GM18870 (cell line): ENCODE measurements at regions not wholly inside any gene's neighbourhood (a gene's known extent, or its start where the extent isn't known, plus 50 kb on each side); places are given as distances from the start of the nearest gene placed in this dataset.
"Not testable (repeated sequence)": the region's sequence is repeated elsewhere in the genome, so short reads cannot be mapped to it uniquely, and the experiment has no call there.

Experiments
- ATAC-seq: cut with Tn5 transposase; IDR thresholded peaks from one replicate; pipeline ENCODE4 v1.9.1; 2021; ENCODE audit warnings: moderate library complexity; ENCODE audit not compliant: unreplicated experiment

DNA sequence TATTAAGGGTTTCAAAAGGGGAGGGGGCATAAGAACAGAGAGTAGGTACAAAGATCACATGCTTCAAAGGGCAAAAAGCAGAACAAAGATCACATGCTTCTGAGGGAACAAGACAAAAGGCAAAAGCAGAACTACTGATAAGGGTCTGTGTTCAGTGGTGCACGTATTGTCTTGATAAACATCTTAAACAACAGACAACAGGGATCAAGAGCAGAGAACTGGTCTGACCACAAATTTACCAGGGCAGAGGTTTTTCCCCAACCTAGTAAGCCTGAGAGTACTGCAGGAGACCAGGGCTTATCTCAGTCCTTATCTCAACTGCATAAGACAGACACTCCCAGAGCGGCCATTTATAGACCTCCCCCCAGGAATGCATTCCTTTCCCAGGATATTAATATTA lies 900.2 kb upstream of the PRKX start:
- ATAC-seq: not testable (repeated sequence)

GRCh38 chrX:4588893-4589292 lies 875.4 kb upstream of the PRKX start:
- no peak for ATAC-seq

GRCh38 chrX:4588466-4588865 lies 875.0 kb upstream of the PRKX start:
- ATAC-seq: no peak

DNA sequence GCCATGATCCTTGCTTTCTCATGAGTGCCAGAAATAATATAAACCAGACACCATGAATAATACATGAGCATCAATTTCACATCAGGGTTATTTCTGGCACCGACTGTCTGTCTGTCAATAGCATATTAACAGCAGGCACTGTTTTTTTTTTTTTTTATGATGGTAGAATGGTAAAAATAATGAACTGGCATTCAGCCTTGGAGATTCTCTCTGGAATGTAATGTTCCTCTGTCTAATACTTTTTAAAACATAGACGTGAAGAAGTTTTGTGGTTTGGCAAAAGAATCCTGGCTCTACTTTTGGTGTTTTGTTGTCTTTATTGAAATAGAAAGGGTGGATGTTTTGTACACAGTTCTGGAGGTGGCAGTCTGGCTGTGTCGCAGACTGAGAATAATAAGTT lies 874.6 kb upstream of the PRKX start:
- no peak for ATAC-seq

- ATAC-seq: no peak
Measured at GRCh38 chrX:4579999-4580398, 866.5 kb upstream of the PRKX start.

DNA sequence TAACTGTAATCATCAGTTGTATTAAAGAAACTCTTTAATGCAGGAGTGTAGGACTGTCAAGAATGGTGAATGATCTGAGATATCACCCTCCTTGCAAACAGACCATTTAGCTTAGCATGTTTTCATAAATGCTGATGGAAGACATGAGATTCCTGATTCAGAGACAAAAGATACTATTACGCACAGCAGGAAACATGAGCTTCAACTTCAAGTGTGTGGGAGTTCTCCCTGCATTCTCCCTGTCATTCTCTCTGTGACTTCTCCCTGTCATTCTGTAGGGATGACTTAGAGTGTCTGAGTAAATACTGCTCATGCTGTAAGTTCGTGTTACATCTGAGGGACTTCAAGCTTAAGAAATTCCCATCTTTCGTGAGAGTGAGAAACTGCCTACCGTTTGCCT lies 866.0 kb upstream of the PRKX start:
- ATAC-seq: no peak

DNA sequence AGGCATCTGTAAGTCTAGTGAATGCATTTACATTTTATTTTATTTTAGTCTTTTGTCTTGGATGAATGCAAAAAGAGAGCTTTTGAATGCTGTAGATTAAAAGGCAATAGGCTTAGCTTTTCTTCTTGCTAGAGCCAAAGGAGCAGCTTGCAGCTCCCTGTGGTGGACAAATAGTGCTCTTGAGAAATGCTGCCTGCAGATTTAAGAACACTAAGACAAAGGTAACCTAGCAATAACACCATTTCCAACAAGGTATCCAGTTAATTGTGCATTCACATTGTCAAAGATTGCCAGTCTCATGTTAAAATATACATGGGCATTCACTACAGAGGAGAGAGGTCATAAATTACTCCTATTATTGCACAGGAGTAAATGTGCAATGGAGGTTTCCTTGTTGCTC lies 859.2 kb upstream of the PRKX start:
- ATAC-seq: no peak

DNA sequence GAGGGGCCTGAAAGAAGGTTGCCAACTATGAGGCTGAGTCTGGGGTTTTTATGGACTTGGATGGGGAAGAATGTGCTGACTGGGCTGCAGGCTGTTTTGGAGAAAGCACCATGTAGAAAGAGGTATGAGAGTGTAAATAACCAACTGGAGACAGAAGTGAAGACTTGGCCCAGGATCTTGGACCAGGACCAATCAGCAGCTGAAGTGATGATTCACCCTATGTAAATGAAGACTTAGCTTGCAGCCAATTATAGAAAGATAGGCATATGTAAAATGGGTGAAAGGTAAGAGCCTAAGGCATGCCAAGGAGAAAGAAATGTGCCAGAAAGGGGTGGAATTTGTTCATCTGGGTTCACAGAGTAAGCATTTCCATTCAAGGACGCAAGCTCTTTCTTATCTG lies 856.7 kb upstream of the PRKX start:
- no peak for ATAC-seq

DNA sequence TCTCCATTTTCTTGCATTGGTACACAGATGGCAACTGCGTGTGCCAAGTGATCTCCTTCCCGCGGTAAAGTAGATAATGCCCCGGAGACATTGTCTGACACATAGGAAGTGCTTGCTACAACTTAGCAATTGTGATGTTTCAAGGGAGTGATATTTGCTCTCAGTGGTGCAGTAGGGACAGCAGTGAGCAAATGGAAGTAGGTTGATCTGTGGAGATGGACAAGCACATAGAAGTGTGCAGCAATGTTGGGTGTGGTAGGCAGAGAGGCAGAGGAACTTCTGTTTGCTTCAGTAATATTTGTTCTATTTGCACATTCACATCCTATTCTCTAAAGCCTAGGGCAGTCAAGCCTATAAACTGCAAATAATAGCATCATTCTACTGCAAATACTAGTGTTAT lies 846.7 kb upstream of the PRKX start:
- ATAC-seq: no peak

- ATAC-seq: no peak
Measured at GRCh38 chrX:4550018-4550417, 836.6 kb upstream of the PRKX start.

DNA sequence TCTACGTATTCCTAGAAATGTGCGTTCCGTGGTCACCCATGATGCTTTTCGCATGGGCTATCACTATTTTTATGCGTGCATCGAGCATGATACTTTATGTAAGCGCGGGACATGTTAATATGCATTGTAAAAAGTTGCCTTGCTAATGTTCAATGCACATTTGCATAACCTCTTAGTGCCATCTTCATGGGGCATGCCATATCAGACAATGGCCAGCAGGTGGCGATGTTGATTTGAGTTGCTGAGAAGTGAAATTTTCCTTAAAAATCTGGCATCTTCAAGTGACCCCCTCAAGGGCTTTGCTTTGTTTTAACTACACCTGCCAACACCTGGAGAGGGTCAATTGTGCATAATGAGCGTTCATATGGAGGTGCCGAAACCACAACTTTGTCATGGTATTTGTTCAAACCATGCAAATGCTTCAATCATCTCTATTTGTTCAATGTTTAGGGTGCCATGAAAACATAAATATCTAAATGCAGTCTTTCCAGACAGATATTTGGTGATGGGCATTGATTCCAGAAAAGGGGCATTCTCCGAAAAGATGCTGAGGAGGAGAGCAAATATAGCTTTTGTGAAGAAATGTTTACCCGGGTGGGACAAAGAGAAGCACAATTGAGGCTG lies 833.9 kb upstream of the PRKX start:
- peak; percentile 69 for ATAC-seq

GRCh38 chrX:4546178-4546577 lies 832.7 kb upstream of the PRKX start:
- not testable (repeated sequence) for ATAC-seq

DNA sequence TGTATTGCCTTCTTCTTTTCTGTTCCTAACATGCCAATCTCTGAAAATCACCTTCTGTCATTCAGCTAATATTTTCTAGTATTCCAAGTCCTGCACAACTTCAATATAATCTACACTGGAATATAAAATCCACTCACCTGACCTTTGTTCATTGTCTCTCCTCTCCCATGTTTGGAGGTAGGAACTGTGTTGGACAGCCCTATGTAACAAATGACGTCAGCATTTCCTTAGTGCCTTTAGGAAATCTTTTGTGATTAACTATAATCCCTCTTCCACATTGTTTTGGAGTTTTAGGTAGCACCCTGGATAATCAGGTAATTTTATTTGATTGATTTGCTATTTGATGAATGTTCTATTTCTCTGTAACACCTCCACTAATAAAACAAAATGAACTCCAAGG lies 814.8 kb upstream of the PRKX start:
- no peak for ATAC-seq

GRCh38 chrX:4485912-4486311 lies 772.5 kb upstream of the PRKX start:
- ATAC-seq: no peak

DNA sequence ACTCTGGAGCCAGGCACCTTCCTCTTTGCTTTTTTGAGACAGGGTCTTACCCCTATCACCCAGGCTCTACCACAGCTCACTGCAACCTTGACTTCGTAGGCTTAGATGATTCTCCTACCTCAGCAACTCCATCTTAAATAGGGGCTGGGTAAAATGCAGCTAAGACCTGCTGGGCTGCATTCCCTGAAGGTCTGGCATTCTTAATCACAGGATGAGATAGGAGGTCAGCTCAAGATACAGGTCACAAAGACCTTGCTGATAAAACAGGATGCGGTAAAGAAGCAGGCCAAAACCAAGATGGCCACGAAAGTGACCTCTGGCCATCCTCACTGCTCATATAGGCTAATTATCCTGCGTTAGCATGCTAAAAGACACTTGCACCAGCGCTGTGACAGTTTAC lies 770.8 kb upstream of the PRKX start:
- ATAC-seq: no peak

- no peak for ATAC-seq
Measured at GRCh38 chrX:4451591-4451990, 738.1 kb upstream of the PRKX start.

DNA sequence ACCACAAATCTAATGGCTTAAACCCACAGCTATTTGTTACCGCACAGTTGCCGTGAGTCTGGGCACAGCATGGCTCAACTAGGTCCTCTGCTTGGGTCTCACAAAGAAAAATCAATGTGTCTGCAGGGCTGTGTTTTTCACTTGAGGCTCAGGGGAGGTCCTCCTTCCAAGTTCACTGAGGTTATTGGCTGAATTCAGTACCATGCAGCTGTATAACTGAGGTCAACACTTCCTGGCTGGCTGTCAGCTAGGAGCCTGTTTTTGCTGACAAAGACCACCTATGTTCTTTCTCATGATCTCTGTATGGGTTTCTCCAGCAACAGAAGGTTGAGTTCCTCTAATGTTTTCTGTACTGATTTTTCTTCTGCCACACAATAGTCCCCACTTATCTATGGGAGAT lies 736.7 kb upstream of the PRKX start:
- ATAC-seq: no peak

DNA sequence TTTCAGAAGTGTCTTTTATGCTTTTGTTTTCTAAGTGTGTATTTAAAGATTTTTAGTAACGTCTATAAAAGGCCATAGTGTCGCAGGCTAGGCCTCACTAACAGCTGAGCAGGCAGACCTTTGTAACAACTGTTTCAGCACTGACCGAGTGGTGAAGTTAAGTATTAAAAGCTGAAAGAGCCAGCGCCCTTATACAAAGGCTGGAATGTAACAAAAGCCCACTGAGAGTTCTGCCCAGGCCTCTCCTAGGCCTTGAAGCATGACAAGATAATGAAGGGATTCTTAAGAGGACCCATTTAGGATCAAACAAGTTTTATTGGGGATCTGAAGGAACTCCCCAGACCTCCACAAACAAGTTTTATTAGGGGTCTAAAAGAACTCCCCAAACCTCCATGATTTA lies 722.5 kb upstream of the PRKX start:
- no peak for ATAC-seq

- ATAC-seq: no peak
Measured at GRCh38 chrX:4397471-4397870, 684.0 kb upstream of the PRKX start.

DNA sequence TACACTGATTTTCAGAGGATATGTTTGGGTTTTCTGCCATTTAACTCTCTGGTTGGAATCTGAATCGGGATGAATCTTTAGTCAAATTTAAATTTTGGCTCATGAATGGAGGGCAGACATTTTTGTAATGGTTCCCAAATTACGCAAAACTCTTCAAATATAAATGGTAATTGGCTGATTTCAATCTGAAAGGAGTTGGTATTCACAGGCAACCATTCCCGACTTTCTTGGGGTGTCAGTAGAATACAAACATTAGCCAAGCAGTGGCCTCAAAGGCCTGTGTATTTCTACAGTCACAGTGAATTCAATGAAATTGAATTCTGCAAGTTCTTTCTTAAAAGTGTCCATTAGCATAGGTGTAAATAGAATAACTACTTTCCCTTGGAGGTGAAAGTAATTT lies 668.8 kb upstream of the PRKX start:
- no peak for ATAC-seq

- no peak for ATAC-seq
Measured at GRCh38 chrX:4380710-4381109, 667.3 kb upstream of the PRKX start.

- no peak for ATAC-seq
Measured at GRCh38 chrX:4379071-4379470, 665.6 kb upstream of the PRKX start.

DNA sequence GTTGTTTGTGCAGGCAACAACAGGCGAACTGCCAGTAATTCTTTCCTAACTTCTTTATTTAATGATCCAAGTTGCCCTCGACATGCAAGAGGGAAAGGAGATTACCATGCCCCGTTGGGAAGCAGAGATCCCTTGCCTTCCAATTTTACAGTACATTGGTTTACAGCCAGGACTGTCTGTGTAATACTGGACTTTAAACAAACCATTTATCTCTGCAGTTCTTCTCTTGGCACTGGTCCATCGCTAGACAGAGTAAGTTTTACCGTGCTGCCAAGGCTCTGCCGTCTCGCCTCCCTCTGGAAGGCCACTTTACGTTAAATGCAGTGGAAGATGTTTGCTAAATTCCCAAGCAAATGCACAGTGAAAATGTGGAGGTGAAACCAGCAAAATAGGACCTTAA lies 660.3 kb upstream of the PRKX start:
- no peak for ATAC-seq

DNA sequence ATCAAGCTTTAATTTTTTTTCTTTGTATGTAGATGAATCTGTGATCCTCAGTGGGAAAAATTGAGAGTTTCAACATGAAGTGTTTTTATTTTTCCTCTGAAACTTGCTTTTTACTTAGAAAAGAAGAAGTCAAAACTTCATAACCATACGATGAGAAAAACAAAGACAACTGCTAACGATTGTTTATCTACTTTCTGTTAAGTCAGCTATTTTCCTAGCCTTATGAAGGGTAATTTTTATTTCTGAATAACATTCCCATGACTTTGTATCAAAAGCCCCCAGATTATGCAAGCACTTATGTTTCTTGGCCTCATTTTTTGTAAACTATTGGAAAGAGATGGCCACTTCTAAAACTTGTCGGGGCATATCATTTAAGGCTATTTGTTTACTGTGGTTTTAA lies 645.1 kb upstream of the PRKX start:
- no peak for ATAC-seq
